Chondrocyte (in vitro differentiated cells): ENCODE measurements at regions not wholly inside any gene's neighbourhood (a gene's known extent, or its start where the extent isn't known, plus 50 kb on each side); places are given as distances from the start of the nearest gene placed in this dataset.

Source experiments
- DNase-seq: peaks from one replicate; pipeline ENCODE4 v3.0.0; 2021; ENCODE audit warnings: mixed read lengths, low spot score
- H3K27ac Mint-ChIP-seq: one replicate; pipeline ENCODE4 v1.8.0; 2021; ENCODE audit warnings: mild to moderate bottlenecking, moderate library complexity, mixed read lengths; ENCODE audit not compliant: unreplicated experiment
- H3K27me3 Mint-ChIP-seq: 2 replicates; pipeline ENCODE4 v1.8.0; 2021; ENCODE audit warnings: low read depth, mixed read lengths
- H3K36me3 Mint-ChIP-seq: 2 replicates; pipeline ENCODE4 v1.8.0; 2021; ENCODE audit warnings: low read depth, mixed read lengths
- H3K4me1 Mint-ChIP-seq: 2 replicates; pipeline ENCODE4 v1.8.0; 2021; ENCODE audit warnings: low read depth, mild to moderate bottlenecking, mixed read lengths
- H3K4me3 Mint-ChIP-seq: one replicate; pipeline ENCODE4 v1.8.0; 2021; ENCODE audit warnings: mild to moderate bottlenecking, moderate library complexity, mixed read lengths; ENCODE audit not compliant: unreplicated experiment
- H3K9me3 Mint-ChIP-seq: 2 replicates; pipeline ENCODE4 v1.8.0; 2021; ENCODE audit warnings: low read depth, mixed read lengths
- TF ChIP-seq, protein P1 (sequence below): fragments of 200-600 bp; sonication (generic); IDR thresholded peaks from 2 replicates; pipeline ENCODE4 v1.5.0; 2021; ENCODE audit warnings: antibody characterized with exemption, mild to moderate bottlenecking, moderate library complexity

DNA sequence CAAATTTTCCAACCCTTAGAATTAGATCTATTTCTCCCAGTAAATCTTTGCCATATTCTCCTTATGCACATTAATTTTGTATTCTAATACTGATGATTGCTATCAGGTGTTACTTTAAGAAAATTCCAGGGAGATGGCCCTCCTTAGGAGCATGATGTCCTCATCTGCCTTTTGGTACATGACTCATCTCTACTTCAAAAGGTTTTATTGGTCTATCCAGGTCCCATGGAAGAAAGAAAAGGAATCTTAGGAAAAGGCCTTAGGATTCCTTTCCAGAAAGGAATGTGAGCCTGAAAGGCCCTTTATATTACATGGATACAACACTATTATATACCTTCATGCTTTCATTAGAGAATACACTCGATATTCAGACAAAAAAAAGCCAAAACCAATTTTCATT is 968.2 kb downstream of the STIM2 start:
- no peaks in the 10 kb centered on the region for H3K4me1 Mint-ChIP-seq
- no peak for DNase-seq
- TF ChIP-seq, protein P1, sequence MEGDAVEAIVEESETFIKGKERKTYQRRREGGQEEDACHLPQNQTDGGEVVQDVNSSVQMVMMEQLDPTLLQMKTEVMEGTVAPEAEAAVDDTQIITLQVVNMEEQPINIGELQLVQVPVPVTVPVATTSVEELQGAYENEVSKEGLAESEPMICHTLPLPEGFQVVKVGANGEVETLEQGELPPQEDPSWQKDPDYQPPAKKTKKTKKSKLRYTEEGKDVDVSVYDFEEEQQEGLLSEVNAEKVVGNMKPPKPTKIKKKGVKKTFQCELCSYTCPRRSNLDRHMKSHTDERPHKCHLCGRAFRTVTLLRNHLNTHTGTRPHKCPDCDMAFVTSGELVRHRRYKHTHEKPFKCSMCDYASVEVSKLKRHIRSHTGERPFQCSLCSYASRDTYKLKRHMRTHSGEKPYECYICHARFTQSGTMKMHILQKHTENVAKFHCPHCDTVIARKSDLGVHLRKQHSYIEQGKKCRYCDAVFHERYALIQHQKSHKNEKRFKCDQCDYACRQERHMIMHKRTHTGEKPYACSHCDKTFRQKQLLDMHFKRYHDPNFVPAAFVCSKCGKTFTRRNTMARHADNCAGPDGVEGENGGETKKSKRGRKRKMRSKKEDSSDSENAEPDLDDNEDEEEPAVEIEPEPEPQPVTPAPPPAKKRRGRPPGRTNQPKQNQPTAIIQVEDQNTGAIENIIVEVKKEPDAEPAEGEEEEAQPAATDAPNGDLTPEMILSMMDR: no peak
- no peaks in the 10 kb centered on the region for H3K27me3 Mint-ChIP-seq
- no peak overlapping the region for H3K4me3 Mint-ChIP-seq
- H3K36me3 Mint-ChIP-seq: no peaks in the 10 kb centered on the region
- H3K9me3 Mint-ChIP-seq: no peaks in the 10 kb centered on the region
- no peak overlapping the region for H3K27ac Mint-ChIP-seq

DNA sequence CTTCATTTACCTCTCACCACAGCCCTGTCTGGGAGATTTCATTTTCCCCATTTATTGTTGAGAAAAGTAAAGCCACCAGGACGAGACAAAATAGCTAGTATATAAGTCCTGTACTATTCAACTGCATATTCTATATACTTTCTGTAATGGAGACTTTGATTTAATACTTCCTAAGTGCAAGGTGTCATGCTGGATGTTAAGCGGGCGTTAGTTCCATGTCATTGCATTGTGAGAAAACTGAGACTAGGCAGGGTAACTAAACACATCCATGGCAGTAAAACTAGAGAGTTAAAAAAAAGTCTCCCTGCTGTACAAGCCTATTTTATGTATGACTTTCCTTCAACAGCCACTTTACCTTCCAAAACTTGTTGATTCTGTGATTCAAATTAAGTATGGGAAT is 969.6 kb downstream of the STIM2 start:
- H3K4me1 Mint-ChIP-seq: no peaks in the 10 kb centered on the region
- TF ChIP-seq, protein P1: no peak
- no peak overlapping the region for H3K4me3 Mint-ChIP-seq
- H3K27me3 Mint-ChIP-seq: no peaks in the 10 kb centered on the region
- no peak for DNase-seq
- H3K36me3 Mint-ChIP-seq: no peaks in the 10 kb centered on the region
- H3K27ac Mint-ChIP-seq: no peak overlapping the region
- H3K9me3 Mint-ChIP-seq: no peaks in the 10 kb centered on the region

DNA sequence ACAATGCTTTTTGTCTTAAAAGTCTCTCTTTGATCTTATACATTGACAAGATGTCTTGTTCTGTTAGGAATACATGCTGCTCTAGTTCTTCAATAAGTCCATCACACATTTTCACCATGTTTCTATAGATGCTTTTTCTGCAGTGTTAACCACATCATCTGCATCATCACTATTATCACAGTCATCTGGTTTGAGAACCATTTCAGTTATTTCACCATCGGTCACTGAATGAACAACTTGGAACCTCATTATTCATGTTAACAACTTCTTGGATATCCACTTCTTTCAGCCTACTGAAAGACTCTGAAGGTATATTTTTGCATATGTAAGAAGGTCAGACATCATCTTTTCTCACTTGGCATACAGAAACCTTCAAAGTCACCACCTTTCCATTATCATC is 975.2 kb downstream of the STIM2 start:
- no peak overlapping the region for H3K4me3 Mint-ChIP-seq
- TF ChIP-seq, protein P1: no peak
- H3K4me1 Mint-ChIP-seq: no peaks in the 10 kb centered on the region
- no peaks in the 10 kb centered on the region for H3K27me3 Mint-ChIP-seq
- H3K36me3 Mint-ChIP-seq: no peaks in the 10 kb centered on the region
- H3K27ac Mint-ChIP-seq: no peak overlapping the region
- DNase-seq: no peak
- H3K9me3 Mint-ChIP-seq: peaks cover 13% of the 10 kb centered on the region

DNA sequence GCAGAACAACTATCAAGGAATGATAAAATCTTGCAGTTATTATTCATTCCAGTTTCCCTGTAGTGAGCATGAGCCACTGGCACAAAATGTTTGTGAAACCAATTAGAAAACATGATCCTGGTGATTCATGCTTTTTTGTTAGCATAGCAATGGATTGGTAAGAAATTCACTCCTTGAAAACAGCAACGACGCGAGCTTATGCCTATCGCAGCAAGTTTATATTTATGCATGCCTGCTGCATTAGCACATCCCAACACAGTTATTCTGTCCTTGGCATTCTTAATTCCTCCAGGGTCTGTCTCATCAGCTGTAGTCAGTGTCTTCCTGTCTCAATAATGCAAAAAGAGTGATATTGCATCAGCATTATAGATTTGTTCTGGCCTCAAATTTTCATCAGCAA is 975.9 kb downstream of the STIM2 start:
- no peaks in the 10 kb centered on the region for H3K36me3 Mint-ChIP-seq
- no peak for DNase-seq
- H3K27ac Mint-ChIP-seq: no peak overlapping the region
- no peaks in the 10 kb centered on the region for H3K4me1 Mint-ChIP-seq
- peaks cover 13% of the 10 kb centered on the region for H3K9me3 Mint-ChIP-seq
- TF ChIP-seq, protein P1: no peak
- no peaks in the 10 kb centered on the region for H3K27me3 Mint-ChIP-seq
- no peak overlapping the region for H3K4me3 Mint-ChIP-seq

DNA sequence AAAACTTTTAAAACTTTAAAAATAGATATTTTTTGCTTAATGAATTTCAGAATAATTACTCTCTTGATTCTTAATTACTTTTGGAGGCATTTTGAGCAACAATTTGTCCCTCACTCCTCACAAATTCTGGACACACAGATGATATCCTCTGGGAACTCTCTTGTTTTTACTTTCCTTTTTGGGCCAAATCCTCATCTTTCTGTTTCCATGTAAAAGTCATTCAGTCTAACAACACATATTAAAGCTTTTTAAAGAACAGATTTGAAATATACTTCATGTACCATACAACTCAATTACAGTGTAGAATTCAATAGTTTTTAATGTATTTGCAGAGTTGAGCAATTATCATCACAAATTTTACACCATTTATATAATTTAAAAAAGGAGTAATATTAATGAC is 983.1 kb downstream of the STIM2 start:
- H3K36me3 Mint-ChIP-seq: no peaks in the 10 kb centered on the region
- peaks cover 2% of the 10 kb centered on the region for H3K4me1 Mint-ChIP-seq
- H3K4me3 Mint-ChIP-seq: no peak overlapping the region
- no peak for DNase-seq
- H3K27me3 Mint-ChIP-seq: no peaks in the 10 kb centered on the region
- TF ChIP-seq, protein P1: no peak
- no peak overlapping the region for H3K27ac Mint-ChIP-seq
- no peaks in the 10 kb centered on the region for H3K9me3 Mint-ChIP-seq
